ENCODE measurements at regions not wholly inside any gene's neighbourhood (a gene's known extent, or its start where the extent isn't known, plus 50 kb on each side); places are given as distances from the start of the nearest gene placed in this dataset.

DNA sequence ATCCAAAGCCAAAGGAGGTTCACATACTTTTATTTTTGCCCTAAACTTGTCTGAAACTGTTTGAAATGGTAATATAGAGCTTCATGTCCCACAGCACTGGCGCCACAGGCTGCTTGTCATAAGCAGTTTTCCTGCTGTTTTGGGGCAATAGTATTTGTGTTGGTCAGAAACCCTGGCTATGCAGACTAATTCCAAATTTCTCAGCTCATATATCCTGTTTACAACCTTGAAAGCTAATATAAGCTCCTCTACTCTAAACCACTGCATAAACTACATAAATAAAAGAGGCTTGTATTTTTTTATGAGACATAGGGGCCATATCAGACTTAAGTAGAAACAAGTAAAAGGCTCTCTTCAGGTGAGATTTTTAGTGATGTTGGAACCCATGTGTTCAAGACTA, 736.8 kb upstream of the ID2 start:
- TF ChIP-seq, protein P1, sequence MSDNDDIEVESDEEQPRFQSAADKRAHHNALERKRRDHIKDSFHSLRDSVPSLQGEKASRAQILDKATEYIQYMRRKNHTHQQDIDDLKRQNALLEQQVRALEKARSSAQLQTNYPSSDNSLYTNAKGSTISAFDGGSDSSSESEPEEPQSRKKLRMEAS (IDR thresholded peaks at IDR 0.05) = no peak
- no peak for TF ChIP-seq TCF12 (IDR thresholded peaks at IDR 0.05; ENCODE audit: low read depth)
- no peak for TF ChIP-seq NFIC (IDR thresholded peaks at IDR 0.05)
- TF ChIP-seq EGR1 (IDR thresholded peaks at IDR 0.05) = no peak
- TF ChIP-seq YY1 (IDR thresholded peaks at IDR 0.05; ENCODE audit: low read depth) = no peak
- TF ChIP-seq TEAD4 (IDR thresholded peaks at IDR 0.05) = no peak
- no peak for TF ChIP-seq RAD21 (IDR thresholded peaks at IDR 0.05; ENCODE audit: low read depth)
- TF ChIP-seq CEBPB (IDR thresholded peaks at IDR 0.05) = no peak
- TF ChIP-seq TAF1 (IDR thresholded peaks at IDR 0.05; ENCODE audit: low read depth) = no peak
- TF ChIP-seq CREB1 (IDR thresholded peaks at IDR 0.05; ENCODE audit: low read depth) = no peak
- TF ChIP-seq, protein P2, sequence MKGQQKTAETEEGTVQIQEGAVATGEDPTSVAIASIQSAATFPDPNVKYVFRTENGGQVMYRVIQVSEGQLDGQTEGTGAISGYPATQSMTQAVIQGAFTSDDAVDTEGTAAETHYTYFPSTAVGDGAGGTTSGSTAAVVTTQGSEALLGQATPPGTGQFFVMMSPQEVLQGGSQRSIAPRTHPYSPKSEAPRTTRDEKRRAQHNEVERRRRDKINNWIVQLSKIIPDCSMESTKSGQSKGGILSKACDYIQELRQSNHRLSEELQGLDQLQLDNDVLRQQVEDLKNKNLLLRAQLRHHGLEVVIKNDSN (IDR thresholded peaks at IDR 0.05) = no peak
- no peak for TF ChIP-seq EP300 (IDR thresholded peaks at IDR 0.05; ENCODE audit: borderline replicate concordance)
- TF ChIP-seq REST (IDR thresholded peaks at IDR 0.05; ENCODE audit: low read depth) = no peak
- TF ChIP-seq ZBTB7A (IDR thresholded peaks at IDR 0.05; ENCODE audit: low read depth) = no peak
- TF ChIP-seq FOXM1 (IDR thresholded peaks at IDR 0.05; ENCODE audit: borderline replicate concordance, low read depth) = no peak

DNA sequence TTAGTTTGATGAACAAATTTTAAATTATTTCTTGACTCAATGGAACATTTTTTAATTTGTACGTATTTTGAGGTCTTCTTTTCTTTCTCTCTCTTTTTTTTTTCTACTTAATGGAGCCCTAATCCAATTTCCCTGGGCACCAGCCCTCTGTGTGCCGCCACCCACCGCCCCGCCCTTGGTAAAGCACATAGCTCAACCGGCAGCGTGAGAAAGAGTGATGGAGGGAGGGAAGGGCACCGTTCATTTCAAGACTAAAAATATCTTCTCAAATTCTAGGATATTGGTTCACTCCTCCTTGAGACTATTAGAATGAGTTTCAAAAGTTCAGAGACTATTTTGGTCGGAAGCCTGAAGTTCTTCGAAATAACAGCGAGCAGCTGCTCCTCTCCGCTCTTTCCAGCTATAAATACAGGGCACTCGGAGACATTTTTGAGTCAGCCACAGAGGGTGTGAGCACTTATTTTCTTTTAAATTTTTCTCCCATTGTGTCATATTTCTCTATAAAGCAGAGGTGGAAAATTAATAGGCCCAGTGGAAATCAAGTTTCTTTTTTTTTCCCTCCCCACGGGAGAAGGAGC, 731.7 kb upstream of the ID2 start:
- TF ChIP-seq EP300 (IDR thresholded peaks at IDR 0.05; ENCODE audit: borderline replicate concordance) (no peak), NFIC (IDR thresholded peaks at IDR 0.05) (no peak), CREB1 (IDR thresholded peaks at IDR 0.05; ENCODE audit: low read depth) (no peak), TAF1 (IDR thresholded peaks at IDR 0.05; ENCODE audit: low read depth) (no peak), TEAD4 (IDR thresholded peaks at IDR 0.05) (no peak), REST (IDR thresholded peaks at IDR 0.05; ENCODE audit: low read depth) (no peak), YY1 (IDR thresholded peaks at IDR 0.05; ENCODE audit: low read depth) (no peak), RAD21 (IDR thresholded peaks at IDR 0.05; ENCODE audit: low read depth) (no peak), FOXM1 (IDR thresholded peaks at IDR 0.05; ENCODE audit: borderline replicate concordance, low read depth) (no peak), TCF12 (IDR thresholded peaks at IDR 0.05; ENCODE audit: low read depth) (no peak), CEBPB (IDR thresholded peaks at IDR 0.05) (no peak), ZBTB7A (IDR thresholded peaks at IDR 0.05; ENCODE audit: low read depth) (no peak), EGR1 (IDR thresholded peaks at IDR 0.05) (no peak)
- TF ChIP-seq, protein P2 (IDR thresholded peaks at IDR 0.05) = no peak
- TF ChIP-seq, protein P1 (IDR thresholded peaks at IDR 0.05) = no peak

- TF ChIP-seq, protein P1 (IDR thresholded peaks at IDR 0.05) = no peak
- TF ChIP-seq YY1 (IDR thresholded peaks at IDR 0.05; ENCODE audit: low read depth) (no peak), CEBPB (IDR thresholded peaks at IDR 0.05) (no peak), CREB1 (IDR thresholded peaks at IDR 0.05; ENCODE audit: low read depth) (no peak), NFIC (IDR thresholded peaks at IDR 0.05) (no peak), TEAD4 (IDR thresholded peaks at IDR 0.05) (no peak)
Measured at GRCh38 chr2:7951001-7951400, 730.9 kb upstream of the ID2 start.

DNA sequence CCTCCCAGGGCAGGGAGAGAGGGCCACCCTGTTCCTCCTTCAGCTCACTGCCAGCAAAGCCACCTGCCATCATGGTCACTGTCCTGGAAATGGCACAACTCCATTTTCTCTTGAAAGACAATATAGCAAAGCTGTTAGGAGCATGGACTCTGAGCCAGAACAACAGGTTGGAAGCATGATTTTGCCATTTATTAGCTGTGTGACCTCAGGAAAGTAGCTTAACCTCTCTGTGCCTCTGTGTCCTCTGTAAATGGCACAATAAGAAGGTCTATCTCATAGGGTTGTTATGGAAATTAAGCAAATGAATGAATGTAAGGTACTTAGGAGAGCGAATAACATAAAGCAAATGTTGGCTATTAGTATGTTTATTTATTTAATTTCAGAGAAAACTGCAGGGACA, 730.4 kb upstream of the ID2 start:
- no peak for TF ChIP-seq ZBTB7A (IDR thresholded peaks at IDR 0.05; ENCODE audit: low read depth)
- no peak for TF ChIP-seq TAF1 (IDR thresholded peaks at IDR 0.05; ENCODE audit: low read depth)
- no peak for TF ChIP-seq TEAD4 (IDR thresholded peaks at IDR 0.05)
- TF ChIP-seq NFIC (IDR thresholded peaks at IDR 0.05) = no peak
- no peak for TF ChIP-seq REST (IDR thresholded peaks at IDR 0.05; ENCODE audit: low read depth)
- TF ChIP-seq, protein P1 (IDR thresholded peaks at IDR 0.05) = no peak
- no peak for TF ChIP-seq TCF12 (IDR thresholded peaks at IDR 0.05; ENCODE audit: low read depth)
- TF ChIP-seq CEBPB (IDR thresholded peaks at IDR 0.05) = no peak
- no peak for TF ChIP-seq FOXM1 (IDR thresholded peaks at IDR 0.05; ENCODE audit: borderline replicate concordance, low read depth)
- no peak for TF ChIP-seq CREB1 (IDR thresholded peaks at IDR 0.05; ENCODE audit: low read depth)
- no peak for TF ChIP-seq EP300 (IDR thresholded peaks at IDR 0.05; ENCODE audit: borderline replicate concordance)
- TF ChIP-seq, protein P2 (IDR thresholded peaks at IDR 0.05) = no peak
- no peak for TF ChIP-seq RAD21 (IDR thresholded peaks at IDR 0.05; ENCODE audit: low read depth)
- no peak for TF ChIP-seq EGR1 (IDR thresholded peaks at IDR 0.05)
- TF ChIP-seq YY1 (IDR thresholded peaks at IDR 0.05; ENCODE audit: low read depth) = no peak
